Astrocyte of the hippocampus (primary cell): ENCODE measurements at regions not wholly inside any gene's neighbourhood (a gene's known extent, or its start where the extent isn't known, plus 50 kb on each side); places are given as distances from the start of the nearest gene placed in this dataset.
A peak's percentile ranks its signal among the peaks of the same experiment; 100 is the strongest.

Experiments
- DNase-seq: peaks from one replicate; pipeline ENCODE4 v3.0.0; 2011; ENCODE audit warnings: low read depth, low spot score

DNA sequence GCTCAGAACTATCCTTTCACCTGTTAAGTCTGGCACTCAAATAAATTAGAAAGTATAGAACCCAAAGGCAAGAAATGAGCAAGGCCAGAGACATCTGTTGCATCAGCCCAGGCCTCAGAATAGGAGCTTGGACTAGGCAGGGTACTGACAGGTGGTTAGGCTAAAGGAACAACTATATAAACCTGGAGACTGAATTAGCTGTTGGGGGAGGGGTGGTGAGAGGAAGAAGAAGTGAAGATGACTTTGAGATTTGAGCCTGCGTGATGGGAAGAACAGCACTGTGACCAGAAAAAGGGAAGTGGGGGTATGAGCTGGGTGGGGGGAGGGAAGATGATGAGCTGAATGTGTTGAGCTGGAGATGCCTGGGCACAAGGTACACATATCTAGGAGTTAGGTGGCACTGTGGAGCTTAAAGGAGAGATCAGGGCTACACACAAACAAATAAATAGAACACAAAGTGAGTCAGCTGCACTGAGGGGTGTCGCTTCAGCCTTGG is 244.7 kb downstream of the PTEN start:
- no peak for DNase-seq

DNA sequence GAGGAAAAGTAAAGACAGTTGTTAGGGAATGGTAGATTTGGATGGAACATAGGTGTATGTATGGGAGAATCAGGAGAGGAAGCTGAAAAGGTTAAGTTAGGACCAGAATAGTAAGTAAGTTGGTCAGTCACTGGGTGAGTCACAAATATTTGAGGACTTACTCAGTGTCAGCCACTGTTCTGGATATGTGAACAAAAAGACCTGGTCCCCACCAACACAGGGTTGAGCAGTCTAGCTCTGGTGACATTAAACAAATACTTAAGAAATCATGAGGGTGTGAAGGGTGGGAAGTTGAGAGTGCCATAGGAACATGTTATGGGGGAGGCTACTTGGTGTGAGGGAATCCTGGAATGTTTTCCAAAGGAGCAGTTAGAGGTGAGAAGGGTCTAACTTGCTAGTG is 246.9 kb downstream of the PTEN start:
- peak; percentile 66 for DNase-seq

DNA sequence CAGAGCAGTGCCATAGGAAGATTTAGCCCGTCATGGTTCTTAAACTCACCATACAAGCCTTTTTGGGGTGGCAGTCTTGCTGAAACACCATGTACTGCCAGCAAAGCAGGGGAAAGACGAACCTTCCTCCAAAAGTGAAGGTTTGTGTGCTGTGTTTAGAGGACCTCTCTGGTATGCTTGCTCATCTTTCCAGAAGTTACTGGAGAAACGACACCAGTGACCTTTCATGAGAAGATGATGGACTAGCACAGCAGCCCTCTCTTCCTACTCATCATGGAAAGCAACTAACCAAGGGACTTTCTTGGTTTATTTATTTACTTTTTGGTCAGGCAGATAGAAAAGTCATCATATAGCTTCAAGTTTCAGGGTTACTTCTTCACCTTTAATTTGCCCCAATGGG is 247.4 kb downstream of the PTEN start:
- no peak for DNase-seq

DNA sequence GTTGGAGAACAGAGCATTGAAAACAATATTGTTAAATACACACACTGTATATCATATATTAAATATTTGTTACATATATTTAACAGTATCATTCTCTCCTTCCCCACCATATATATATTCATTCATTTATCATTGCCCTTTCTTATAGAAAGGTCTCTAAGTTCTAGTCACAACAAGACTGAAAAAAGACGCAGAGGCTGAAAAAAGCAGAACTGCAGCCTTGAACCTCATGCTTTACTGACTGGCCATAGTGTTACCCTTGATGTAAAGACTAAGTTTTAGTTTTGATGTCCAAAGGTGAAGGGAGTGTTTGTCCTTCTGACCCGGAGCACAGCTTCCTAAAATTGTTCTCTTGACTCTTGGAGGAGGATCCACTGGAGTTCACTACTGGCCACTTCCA is 247.9 kb downstream of the PTEN start:
- DNase-seq = no peak

DNA sequence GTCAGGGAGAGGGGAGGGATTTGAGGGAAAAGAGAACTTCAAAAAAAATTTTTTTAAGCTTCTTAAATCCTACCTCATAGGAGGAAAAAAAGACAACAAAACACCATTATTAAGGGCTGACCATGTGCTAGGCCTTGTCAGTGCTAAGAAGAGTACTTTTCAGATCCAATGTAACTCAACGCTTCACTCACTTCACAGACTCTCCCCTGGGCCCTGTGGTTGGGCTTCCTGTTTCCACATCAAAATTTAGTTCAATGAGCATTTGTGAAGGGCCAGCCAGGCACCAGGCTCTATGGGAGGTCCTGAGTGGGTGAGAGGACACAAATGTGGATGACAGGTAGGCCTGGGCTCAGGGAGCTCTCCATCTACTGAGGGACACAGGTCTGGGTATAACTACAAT is 249.8 kb downstream of the PTEN start:
- no peak for DNase-seq

DNA sequence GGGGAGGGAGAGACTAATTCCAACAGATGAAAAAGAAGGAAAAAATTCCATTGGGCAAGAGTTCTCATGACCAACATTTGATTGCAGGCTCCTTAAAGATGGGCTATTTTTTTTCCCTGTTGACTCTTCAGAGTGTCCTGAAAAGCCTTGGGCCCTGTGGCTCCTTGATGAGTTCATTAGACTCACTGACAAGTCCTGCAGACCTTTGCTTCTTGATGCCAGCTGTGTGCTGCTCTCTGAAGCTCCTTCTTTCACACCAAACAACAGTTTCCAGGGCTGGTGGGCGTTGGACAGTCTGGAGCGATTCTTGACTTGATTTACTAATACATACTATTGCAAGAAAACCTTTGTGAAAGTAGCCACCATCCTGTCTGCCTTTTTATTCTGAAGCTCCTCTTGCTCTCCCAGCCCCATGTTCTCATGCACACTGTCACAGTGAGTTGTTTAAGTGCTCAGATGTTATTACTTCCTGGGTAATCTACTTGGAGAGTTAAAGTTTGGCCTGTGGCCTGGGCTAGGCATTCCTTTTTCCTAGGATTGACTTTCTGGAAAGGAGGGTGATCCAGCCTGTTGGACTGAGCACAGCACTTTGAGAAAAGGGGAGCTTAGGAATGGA is 250.3 kb downstream of the PTEN start:
- no peak for DNase-seq

DNA sequence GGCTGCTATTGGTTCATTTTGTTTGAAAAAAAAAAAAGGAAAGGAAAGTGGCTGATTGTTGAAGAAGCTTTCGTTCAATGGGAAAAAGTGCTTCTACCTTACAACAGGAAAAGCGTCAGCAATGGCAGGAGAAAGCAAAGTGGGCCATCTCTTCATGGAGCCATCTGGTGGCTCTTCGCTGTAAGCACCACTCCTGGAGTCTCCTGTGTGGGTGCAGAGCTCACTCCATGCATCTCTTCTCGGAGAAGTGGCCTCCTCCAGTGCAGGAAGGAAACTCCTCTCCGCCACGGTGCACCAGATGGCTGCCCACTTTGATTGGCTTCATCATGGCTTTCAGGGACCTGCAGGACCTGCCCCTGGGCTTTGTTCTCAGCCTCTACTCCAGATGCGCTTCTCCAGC is 250.9 kb downstream of the PTEN start:
- DNase-seq = peak; percentile 28

DNA sequence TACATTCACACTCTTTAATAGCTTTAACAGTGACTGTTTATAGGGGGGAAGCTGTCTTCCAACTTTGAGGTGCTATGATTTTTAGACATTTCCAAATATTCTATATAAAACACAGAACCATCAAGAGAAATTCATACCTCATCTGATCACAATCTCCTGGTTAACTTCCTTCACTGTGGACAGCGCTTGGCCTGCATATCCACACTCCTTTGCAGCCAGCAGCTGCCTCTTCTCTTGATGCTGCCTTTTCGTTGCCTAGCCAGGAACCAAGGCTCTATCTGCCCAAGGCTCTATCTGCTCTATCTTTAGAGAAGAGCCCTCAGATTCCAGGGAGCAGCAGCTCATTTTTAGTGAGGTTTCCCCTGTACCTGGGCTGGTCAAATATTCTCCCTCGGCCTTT is 252.0 kb downstream of the PTEN start:
- no peak for DNase-seq

DNA sequence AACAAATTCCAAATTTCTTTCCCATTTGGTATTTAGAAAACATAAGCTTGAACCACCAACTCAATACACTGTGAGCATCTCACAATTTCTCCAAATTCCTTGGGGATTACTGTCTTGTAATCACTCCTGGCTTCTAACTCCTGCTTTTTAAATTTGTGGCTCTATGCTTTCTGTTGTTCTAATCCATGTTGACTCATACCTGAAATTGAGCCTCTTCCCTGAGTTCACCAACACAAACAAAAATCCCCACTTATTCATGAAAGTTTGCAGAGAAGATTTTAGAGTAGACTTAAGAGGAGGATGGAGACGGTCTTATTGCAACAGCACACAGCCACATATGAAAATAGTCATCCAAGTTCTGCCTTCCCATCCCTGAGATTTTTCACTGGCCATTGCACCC is 252.5 kb downstream of the PTEN start:
- peak; percentile 31 for DNase-seq

DNA sequence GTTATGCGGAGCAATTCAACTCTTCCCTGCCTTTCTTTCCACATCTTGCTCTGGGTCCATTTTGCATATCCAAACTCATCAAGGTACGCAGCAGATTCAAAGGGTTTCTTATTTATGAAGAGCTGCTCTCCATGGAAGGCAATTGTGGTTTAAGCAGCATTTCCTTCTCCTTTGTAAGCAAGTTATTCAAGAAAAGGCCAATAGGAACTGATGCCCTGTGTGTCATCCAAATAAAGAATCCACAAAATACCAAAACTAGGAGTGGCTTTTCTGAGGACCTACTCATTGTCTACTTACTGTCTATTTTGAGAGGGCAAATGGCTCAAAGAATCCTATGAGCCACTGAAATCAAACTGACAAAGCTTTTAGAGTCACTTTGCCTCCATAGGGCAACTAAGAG is 253.1 kb downstream of the PTEN start:
- peak; percentile 24 for DNase-seq

DNA sequence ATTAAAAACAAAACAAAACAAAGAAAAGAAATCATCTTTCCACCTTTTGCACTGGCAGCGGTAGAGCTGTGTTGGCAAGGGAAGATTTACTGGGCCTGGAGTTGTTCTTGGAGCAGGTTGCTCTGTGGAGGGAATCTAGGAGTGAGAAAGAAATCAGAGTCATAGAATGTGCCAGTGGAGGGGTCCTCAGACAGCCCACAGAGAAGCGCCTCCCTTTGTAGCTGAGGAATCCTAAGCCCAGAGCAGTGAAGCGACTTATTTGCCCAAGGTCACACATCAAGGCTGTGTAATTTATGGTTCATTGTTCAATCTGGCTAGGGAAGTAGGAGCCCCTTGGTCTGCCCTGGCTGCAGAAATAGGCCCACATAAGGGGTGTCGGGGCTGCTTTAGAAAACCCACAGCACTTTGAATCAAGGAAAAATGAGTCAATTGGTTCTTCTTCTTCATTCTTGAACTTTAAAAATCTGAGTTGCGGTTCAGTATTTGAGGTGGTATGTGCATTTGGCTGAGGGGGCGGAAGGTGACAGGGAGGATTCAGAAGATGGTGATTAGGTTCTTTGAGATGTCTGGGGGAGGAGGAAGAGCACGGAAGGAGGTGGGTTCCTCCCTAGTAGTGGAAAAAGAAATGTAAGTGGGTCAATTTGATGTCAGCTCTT is 253.7 kb downstream of the PTEN start:
- no peak for DNase-seq

DNA sequence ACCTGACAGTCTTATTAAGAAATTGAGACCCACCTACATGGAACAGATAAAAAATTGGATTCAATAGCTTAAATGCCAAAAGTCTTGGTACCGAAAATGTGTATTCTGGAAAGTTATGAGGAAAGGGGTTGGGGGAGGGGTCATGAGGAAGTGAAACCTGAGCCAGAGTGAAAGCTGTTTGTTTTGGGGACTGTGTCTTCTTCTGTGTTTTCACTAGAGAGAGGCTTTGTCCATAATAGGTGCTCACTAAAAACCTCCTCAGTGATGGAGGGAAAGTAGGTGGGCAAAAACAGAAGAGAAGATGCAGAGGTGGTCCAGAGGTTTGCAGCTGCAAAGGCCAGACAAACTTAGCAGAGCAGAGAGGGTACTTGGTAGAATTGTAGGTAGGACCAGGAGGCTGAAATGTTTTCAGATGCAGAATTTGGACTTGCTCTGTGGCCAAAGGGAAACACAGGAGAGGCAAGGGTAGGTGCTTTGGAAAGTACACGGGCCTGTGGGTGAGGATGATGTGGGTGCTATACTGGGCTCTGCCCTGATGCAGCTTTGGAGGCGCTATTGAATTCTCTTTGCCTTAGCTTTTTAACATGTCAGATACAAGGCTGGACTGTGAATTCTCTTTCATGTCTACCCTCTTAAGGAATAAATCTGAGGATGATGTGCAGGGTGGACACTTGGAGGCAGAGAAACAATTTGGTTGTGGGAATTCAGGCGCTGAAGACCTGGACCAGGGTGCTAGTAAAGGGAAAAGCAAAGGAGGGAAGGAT is 254.6 kb downstream of the PTEN start:
- DNase-seq = no peak

DNA sequence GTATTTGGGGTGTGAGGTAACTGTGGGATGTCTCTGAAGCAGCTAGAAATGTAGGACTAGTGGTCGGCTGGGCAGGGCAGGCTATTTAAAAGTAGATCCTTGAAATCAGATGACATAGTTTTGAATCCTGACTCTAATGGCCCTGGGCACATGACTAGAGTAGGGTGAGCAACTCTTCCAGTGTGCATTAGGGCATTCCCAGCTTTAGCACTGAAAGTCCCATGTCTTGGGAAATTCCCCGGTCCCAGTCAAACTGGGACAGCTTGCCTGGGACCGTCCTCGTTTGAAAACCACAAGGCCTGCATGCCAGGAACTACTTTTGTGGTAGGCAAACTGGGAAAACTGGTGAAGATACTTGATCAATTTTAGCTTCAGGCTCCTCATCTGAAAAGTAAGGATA is 255.3 kb downstream of the PTEN start:
- no peak for DNase-seq

DNA sequence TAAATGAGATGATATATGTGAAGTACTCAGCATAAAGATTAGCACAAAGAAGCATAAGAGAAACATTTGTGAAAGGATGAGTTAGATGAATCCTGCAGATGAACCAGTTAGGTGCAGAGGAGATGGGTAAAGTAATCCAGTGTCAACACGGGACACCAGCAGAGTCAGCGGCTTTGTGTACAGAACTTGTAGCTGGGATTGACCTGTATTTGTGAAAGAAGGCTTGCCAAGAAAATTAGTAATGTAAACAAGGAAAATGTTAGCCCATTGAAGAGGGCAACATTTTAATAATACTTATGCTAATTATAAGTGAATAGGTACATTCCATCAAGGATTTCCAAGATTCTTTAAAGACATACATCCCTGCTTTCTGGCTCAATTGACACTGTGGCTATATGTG is 255.7 kb downstream of the PTEN start:
- peak; percentile 34 for DNase-seq

DNA sequence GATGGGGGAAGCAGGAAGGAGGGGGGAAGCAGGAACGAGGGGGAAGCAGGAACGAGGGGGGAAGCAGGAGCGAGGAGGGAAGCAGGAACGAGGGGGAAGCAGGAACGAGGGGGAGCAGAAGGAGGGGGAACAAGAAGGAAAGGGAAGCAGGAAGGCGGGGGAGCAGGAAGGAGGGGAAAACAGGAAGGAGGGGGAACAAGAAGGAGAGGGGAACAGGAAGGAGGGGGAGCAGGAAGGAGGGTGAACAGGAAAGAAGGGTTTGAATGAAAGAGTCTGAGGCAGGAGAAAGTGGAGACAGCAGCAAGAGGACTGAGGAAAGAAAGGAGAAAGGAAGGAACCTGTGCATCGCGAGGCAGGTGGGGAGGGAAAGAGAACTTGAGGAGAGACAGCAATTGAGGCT is 256.6 kb downstream of the PTEN start:
- DNase-seq = no peak

DNA sequence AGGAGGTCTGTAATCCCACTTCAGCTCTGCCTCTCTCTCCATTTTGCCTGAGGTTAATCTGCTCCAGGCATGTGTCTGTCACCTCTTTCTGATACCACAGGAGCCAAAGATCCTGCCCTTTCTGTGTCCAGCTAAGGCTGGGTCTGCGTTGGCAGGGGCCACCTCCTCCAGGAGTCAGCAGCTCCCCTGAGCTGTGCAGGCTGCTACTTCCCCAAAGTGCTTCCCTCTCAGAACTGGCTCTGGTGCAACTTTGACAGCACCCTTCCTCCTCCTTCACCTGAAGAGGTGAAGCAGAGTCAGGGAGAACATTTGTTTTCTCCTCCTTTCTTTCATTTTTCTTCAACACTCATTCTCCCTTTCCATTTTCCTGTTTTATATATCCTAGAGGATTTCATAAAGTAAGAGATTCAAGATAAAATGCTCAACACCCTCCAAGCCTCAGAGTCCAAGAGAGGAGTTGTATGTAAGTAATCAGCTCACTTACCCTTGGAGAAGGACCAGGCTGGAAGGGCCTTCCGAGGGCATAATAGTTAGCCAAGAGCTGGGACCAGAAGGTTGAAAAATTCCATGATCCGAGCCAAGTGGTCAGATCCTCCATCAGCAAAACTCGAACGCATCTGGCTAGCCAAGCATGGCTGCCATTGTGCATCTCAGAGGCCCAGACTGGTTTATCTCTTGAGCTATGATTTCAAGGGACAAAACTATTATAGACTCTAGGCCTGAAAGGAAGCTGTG is 257.3 kb downstream of the PTEN start:
- DNase-seq = no peak

DNA sequence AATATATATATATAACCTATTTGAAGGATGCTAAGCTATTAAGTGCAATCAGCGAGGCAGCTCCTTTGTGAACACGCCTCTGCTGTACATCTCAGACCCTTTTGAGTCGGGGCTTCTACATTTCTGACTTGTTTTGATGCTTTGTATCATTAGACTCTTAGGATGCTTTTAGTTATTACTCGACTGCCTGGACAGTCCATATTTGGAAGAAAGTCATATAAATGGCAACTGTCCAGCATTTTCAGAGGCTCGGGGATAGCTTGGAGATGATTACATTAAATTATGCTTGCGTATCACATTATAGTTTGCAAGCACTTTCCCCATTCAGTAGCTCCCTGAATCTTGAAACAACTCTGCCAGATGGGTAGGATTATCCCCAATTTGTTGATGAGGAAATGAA is 257.9 kb downstream of the PTEN start:
- no peak for DNase-seq

DNA sequence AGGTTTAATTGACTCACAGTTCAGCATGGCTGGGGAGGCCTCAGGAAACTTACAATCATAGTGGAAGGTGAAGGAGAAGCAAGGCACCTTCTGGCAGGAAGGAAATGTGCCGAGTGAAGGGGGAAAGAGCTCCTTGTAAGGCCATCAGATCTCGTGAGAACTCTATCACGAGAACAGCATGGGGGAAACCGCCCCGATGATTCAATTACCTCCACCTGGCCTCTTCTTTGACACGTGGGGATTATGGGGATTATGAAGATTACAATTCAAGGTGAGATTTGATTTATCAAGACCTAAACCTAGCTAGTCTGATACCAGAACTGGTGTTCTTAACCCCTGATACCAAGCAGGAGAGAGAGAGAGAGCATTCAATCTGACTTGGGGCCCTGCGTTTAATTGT is 258.7 kb downstream of the PTEN start:
- no peak for DNase-seq

DNA sequence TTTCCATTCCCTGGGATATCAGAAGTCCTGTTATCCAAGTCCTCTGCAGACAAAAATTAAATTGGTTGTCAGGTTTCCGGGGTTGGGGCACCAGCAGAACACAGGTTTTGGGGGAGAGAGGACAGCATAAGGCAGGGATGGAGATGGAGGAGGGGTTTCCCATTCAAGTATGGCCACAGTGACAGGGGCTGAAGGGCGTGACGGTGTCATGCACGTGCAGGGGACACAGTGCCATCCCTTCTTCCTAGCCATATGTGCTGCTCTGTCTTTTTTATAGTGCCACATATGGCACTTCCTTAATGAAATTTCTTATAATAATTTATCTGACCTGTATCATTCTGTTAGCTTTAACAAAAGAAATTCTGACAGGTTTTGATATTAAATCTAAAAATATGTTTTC is 259.2 kb downstream of the PTEN start:
- DNase-seq = no peak

DNA sequence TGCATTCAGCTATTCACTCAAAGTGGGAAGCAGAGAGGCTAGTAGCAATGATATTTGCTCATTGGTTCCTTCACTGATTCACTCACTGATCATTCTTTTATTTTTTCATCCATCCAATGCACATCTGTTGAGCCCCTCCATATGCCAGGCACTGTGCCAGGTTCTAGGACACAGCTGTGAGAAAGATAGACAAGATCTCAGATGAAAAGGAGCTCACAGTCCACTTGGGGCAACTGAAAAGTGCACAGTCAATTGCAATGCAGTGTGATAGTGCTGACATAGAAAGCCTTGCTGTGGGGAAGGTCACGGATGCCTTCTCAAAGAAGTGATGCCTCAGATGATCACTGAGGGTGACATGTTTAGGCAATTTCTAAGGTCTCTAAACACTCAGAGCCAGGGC is 262.3 kb downstream of the PTEN start:
- no peak for DNase-seq

DNA sequence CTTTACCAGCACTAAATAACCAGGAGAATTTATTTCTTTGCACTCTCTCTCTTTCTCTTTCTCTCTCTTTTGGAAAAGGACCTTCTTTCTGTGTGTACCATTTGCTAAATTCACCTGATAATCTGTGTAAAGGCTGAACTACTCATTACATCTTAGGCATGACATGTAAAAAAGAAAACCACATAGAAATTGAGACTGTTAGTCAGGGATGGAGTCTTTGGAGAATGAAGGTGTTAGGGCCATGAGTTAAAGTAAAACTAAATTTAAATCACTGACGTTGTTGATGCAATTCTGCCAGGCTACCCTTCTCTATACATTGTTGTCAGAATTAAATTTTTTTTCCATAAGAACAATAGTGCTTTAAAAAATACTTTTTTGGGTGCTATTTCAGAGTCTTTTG is 263.3 kb downstream of the PTEN start:
- DNase-seq = no peak

DNA sequence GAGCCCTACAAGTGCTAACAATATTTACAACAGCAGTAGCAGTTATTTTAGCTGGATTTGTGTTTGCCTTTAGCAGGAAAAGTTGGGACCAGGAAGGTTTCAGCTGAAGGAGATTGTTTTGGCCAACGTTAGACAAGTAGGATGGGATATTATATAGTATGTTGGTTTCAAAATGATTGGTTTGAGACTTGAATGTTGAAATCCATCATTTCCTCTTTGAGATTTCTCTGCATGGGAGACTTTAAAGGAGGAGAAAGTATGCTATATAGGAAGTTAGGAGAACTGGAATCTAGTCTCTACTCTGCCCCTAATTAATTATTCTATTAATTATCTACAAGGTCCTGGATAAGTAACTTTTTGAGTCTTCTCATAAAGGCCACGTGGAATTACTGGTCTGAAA is 263.8 kb downstream of the PTEN start:
- DNase-seq = no peak
